HepG2 (cell line): ENCODE measurements at regions not wholly inside any gene's neighbourhood (a gene's known extent, or its start where the extent isn't known, plus 50 kb on each side); places are given as distances from the start of the nearest gene placed in this dataset.

Experiments used
- ATAC-seq: fragments of 200-7000 bp; cut with Tn5 transposase; 3 replicates; pipeline ENCODE4 v1.9.1; 2020; ENCODE audit warnings: mild to moderate bottlenecking, moderate library complexity
- BruUV-seq: library from RNA; stranded (reverse); fragments of 400-500 nt; replicated peaks from 2 replicates; lab custom pipeline; 2021; lab: Mats Ljungman, UMichigan
- CTCF ChIA-PET: fragments of 300-600 bp; formaldehyde crosslinking; extraction: SDS; loops from one replicate; lab custom pipeline; 2021; ENCODE audit warnings: low total read pairs, inconsistent platforms, low intra/inter-chr PET ratio; lab: Yijun Ruan, JAX
- POLR2A ChIA-PET: fragments of 350-600 bp; sonication (Branson Sonifier 250); formaldehyde crosslinking; loops from one replicate; lab custom pipeline; 2020; ENCODE audit warnings: antibody characterized with exemption, inconsistent platforms; lab: Yijun Ruan, JAX
- DNase-seq: peaks from one replicate; pipeline ENCODE4 v3.0.0-alpha.2; 2015; ENCODE audit warnings: low spot score
- FAIRE-seq: peaks from 3 replicates; lab custom pipeline; 2011; peaks lifted over from hg19 to GRCh38; lab: Jason Lieb, UNC
- H2AFZ ChIP-seq: one replicate; pipeline ENCODE4 v1.6.1; 2011; ENCODE audit warnings: low read length, inconsistent platforms
- H3K27ac ChIP-seq: fragments of 300-600 bp; 3 replicates; pipeline ENCODE4 v1.8.0; 2011; ENCODE audit warnings: mixed run types, mild to moderate bottlenecking, mixed read lengths, low read length, inconsistent platforms; ENCODE audit not compliant: insufficient read depth; ENCODE audit errors: extremely low read length
- H3K27me3 ChIP-seq, 2 experiments: fragments of 200-600 bp in 1 of 2; 2 replicates in 1 of 2; 3 replicates in 1 of 2; pipeline versions ENCODE4 v1.6.0 to v1.8.0; 2011; ENCODE audit warnings: low read length in 2 of 2, mild to moderate bottlenecking in 2 of 2, moderate library complexity in 2 of 2, inconsistent platforms in 1 of 2; ENCODE audit not compliant: insufficient read depth in 2 of 2, control insufficient read depth in 1 of 2
- H3K36me3 ChIP-seq, 2 experiments: fragments of 200-600 bp in 1 of 2; replicated peaks in 1 of 2; 2 replicates in 1 of 2; 3 replicates in 1 of 2; pipeline versions ENCODE4 v1.5.1 to v1.8.0; 2011; ENCODE audit warnings: low read length in 2 of 2, inconsistent platforms in 1 of 2; ENCODE audit not compliant: insufficient read depth in 2 of 2, control insufficient read depth in 1 of 2
- H3K4me1 ChIP-seq: 2 replicates; pipeline ENCODE4 v1.5.1; 2012; ENCODE audit warnings: low read length, inconsistent platforms; ENCODE audit not compliant: insufficient read depth
- H3K4me2 ChIP-seq: 2 replicates; pipeline ENCODE4 v1.6.0; 2011; ENCODE audit warnings: low read depth, low read length, inconsistent platforms
- H3K4me3 ChIP-seq, 3 experiments: fragments of 200-600 bp in 1 of 3; sonication (generic), shearing (Covaris generic) in 1 of 3; replicated peaks in 1 of 3; 2 replicates each; pipeline ENCODE4 v1.5.1; 2011 to 2016; ENCODE audit warnings: low read length in 3 of 3, inconsistent platforms in 2 of 3, low read depth in 2 of 3, mild to moderate bottlenecking in 2 of 3, control low read depth in 1 of 3, mixed read lengths in 1 of 3; ENCODE audit not compliant: insufficient read depth in 1 of 3
- H3K79me2 ChIP-seq: one replicate; pipeline ENCODE4 v1.6.1; 2011; ENCODE audit warnings: low read length, inconsistent platforms; ENCODE audit not compliant: insufficient read depth
- H3K9ac ChIP-seq: 2 replicates; pipeline ENCODE4 v1.6.0; 2011; ENCODE audit warnings: mild to moderate bottlenecking, low read depth, low read length, inconsistent platforms; ENCODE audit not compliant: insufficient read depth
- H3K9me3 ChIP-seq: 2 replicates; pipeline ENCODE4 v1.5.1; 2012; ENCODE audit warnings: mild to moderate bottlenecking, low read length
- H4K20me1 ChIP-seq: 2 replicates; pipeline ENCODE4 v1.6.0; 2011; ENCODE audit warnings: inconsistent platforms, mild to moderate bottlenecking, low read length, moderate library complexity; ENCODE audit not compliant: insufficient read depth
- ATF3 ChIP-seq: sonication (generic); formaldehyde crosslinking; IDR thresholded peaks from 2 replicates; pipeline ENCODE4 v1.4.0; 2020; ENCODE audit warnings: missing genetic modification reagents
- FOXP1 ChIP-seq, 2 experiments: fragments of 450-650 bp in 1 of 2; IDR thresholded peaks; 2 replicates each; pipeline ENCODE4 v1.6.1; 2017 to 2018; ENCODE audit warnings: antibody characterized with exemption in 1 of 2
- HES4 ChIP-seq: sonication (generic); formaldehyde crosslinking; IDR thresholded peaks from 2 replicates; pipeline ENCODE4 v1.9.0; 2021; ENCODE audit warnings: mild to moderate bottlenecking, missing genetic modification reagents, borderline replicate concordance
- KLF13 ChIP-seq: sonication (generic); formaldehyde crosslinking; IDR thresholded peaks from 2 replicates; pipeline ENCODE4 v1.4.0; 2020; ENCODE audit warnings: mild to moderate bottlenecking, missing genetic modification reagents
- PBX3 ChIP-seq: sonication (generic); formaldehyde crosslinking; IDR thresholded peaks from 2 replicates; pipeline ENCODE4 v1.8.1; 2023; ENCODE audit warnings: missing genetic modification reagents, inconsistent platforms, borderline replicate concordance
- STAG1 ChIP-seq: sonication (generic); formaldehyde crosslinking; IDR thresholded peaks from 2 replicates; pipeline ENCODE4 v1.4.0; 2020; ENCODE audit warnings: missing genetic modification reagents
- THAP7 ChIP-seq: sonication (generic); formaldehyde crosslinking; IDR thresholded peaks from 2 replicates; pipeline ENCODE4 v1.8.1; 2023; ENCODE audit warnings: mild to moderate bottlenecking, missing genetic modification reagents
- YEATS4 ChIP-seq: sonication (generic); formaldehyde crosslinking; IDR thresholded peaks from 2 replicates; pipeline ENCODE4 v1.4.0; 2020; ENCODE audit warnings: missing genetic modification reagents, borderline replicate concordance
- ZBTB10 ChIP-seq: sonication (generic); formaldehyde crosslinking; IDR thresholded peaks from 2 replicates; pipeline ENCODE4 v1.4.0; 2020; ENCODE audit warnings: missing genetic modification reagents, borderline replicate concordance
- ZFP82 ChIP-seq: sonication (generic); formaldehyde crosslinking; IDR thresholded peaks from 2 replicates; pipeline ENCODE4 v1.5.1; 2020; ENCODE audit warnings: mild to moderate bottlenecking, missing genetic modification reagents, borderline replicate concordance
- ZKSCAN5 ChIP-seq: sonication (generic); formaldehyde crosslinking; IDR thresholded peaks from 2 replicates; pipeline ENCODE4 v1.5.1; 2020; ENCODE audit warnings: mild to moderate bottlenecking, missing genetic modification reagents
- ZMAT3 ChIP-seq: sonication (generic); formaldehyde crosslinking; conservative IDR thresholded peaks from 2 replicates; pipeline ENCODE4 v1.7.0; 2021; ENCODE audit warnings: missing genetic modification reagents
- ZNF143 ChIP-seq: sonication (generic); formaldehyde crosslinking; IDR thresholded peaks from 2 replicates; pipeline ENCODE4 v1.4.0; 2020; ENCODE audit warnings: missing genetic modification reagents
- ZNF280D ChIP-seq: sonication (generic); formaldehyde crosslinking; IDR thresholded peaks from 2 replicates; pipeline ENCODE4 v1.5.1; 2020; ENCODE audit warnings: mild to moderate bottlenecking, missing genetic modification reagents
- ZNF501 ChIP-seq: sonication (generic); formaldehyde crosslinking; IDR thresholded peaks from 2 replicates; pipeline ENCODE4 v1.5.1; 2020; ENCODE audit warnings: mild to moderate bottlenecking, moderate library complexity, missing genetic modification reagents
- ZNF563 ChIP-seq: sonication (generic); formaldehyde crosslinking; IDR thresholded peaks from 2 replicates; pipeline ENCODE4 v1.8.0; 2022; ENCODE audit warnings: mild to moderate bottlenecking, moderate library complexity, missing genetic modification reagents
- WGBS: methylation state at CpG from one replicate; pipeline ENCODE4 v1.1.6; 2017; ENCODE audit warnings: low lambda C conversion rate; 5-methylcytosine and 5-hydroxymethylcytosine counted together
- in situ Hi-C: cut with HindIII; loops from 2 replicates; pipeline ENCODE4 v1.10.0; 2017; ENCODE audit warnings: low pct_unique_long_range_greater_than_20kb; ENCODE audit not compliant: extremely low pct_ligation_motif_present
- intact Hi-C: fragments of 100-400 bp; cut with micrococcal nuclease; formaldehyde crosslinking; loops from one replicate; pipeline ENCODE4 v1.10.0; 2022; ENCODE audit not compliant: unreplicated experiment

GRCh38 chr4:164215113-164215741, 538.7 kb upstream of the SMIM31 start:
- ATAC-seq (no peak), FAIRE-seq (no peak)
- POLR2A ChIA-PET: no interaction called here

More at GRCh38 chr4:164215113-164215741, 538.7 kb upstream of the SMIM31 start:
- DNase-seq: no peak
- in situ Hi-C loops (no loop called here), intact Hi-C loops (no loop called here)
- no peak for TF ChIP-seq ZNF280D (CRISPR knock-in tag)
- TF ChIP-seq THAP7 (CRISPR knock-in tag): no peak
- TF ChIP-seq ZNF143 (CRISPR knock-in tag): no peak
- TF ChIP-seq ATF3 (CRISPR knock-in tag): no peak
- no peak for TF ChIP-seq ZMAT3 (CRISPR knock-in tag)
- TF ChIP-seq YEATS4: no peak
- TF ChIP-seq KLF13 (CRISPR knock-in tag): no peak
- TF ChIP-seq HES4: no peak
- no peak for TF ChIP-seq FOXP1 (IDR thresholded peaks at IDR 0.05)
- TF ChIP-seq FOXP1 (CRISPR knock-in tag; IDR thresholded peaks at IDR 0.05): no peak
- TF ChIP-seq STAG1 (CRISPR knock-in tag): no peak
- no peak for TF ChIP-seq ZBTB10 (CRISPR knock-in tag)
- TF ChIP-seq ZNF501 (CRISPR knock-in tag): no peak
- TF ChIP-seq ZNF563 (CRISPR knock-in tag): no peak
- TF ChIP-seq PBX3: no peak
- TF ChIP-seq ZFP82: no peak
- no peak for TF ChIP-seq ZKSCAN5
- Histone ChIP-seq H4K20me1 (no peaks in the 10 kb centered on the region), H3K27ac (no peak overlapping the region), H3K4me2 (no peak overlapping the region), H3K79me2 (no peaks in the 10 kb centered on the region), H3K27me3 (no peaks in the 10 kb centered on the region), H2AFZ (no peak overlapping the region), H3K36me3 (no peaks in the 10 kb centered on the region), H3K4me3 (no peak overlapping the region), H3K9ac (no peak overlapping the region), H3K9me3 (no peaks in the 10 kb centered on the region), H3K4me1 (no peaks in the 10 kb centered on the region)
- no TSS peak for BruUV-seq
- CTCF ChIA-PET: no interaction called here
- WGBS: 28% methylated on average over 13 of the region's 13 CpGs
